ENCODE measurements at regions not wholly inside any gene's neighbourhood (a gene's known extent, or its start where the extent isn't known, plus 50 kb on each side); places are given as distances from the start of the nearest gene placed in this dataset.
"Not testable (repeated sequence)": the region's sequence is repeated elsewhere in the genome, so short reads cannot be mapped to it uniquely, and the experiment has no call there.

DNA sequence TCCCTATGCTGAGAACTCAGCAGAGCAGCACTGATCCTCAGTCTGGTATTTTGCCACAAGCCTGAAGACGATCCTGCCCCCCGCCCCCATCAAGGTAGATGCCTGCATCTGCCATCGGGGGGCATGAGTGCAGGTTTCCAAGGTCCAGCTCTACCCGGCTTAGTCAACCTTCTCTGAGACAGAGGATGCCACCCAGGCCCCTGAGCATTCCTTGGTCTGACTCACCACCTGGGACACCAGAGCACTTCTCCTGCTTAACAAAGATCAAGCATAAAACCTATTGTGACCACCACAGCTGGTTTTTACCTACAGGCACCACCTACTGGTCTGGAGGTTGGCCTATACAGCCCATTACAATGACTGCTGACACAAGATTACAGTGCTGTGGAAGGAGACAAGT lies 1168.1 kb downstream of the PCDH19 start:
- TF ChIP-seq CTCF (IDR thresholded peaks at IDR 0.05; ENCODE audit: unreplicated experiment): no peak
- Mint-ChIP-seq H3K9me3 (peaks cover 18% of the 10 kb centered on the region), H3K4me3 (no peak overlapping the region), H3K27me3 (ENCODE audit: low read depth) (no peaks in the 10 kb centered on the region), H3K4me1 (no peaks in the 10 kb centered on the region), H3K27ac (no peak overlapping the region), H3K36me3 (no peaks in the 10 kb centered on the region)
- no peak for DNase-seq (ENCODE audit: low spot score in 2 of 2, unreplicated experiment in 2 of 2)

DNA sequence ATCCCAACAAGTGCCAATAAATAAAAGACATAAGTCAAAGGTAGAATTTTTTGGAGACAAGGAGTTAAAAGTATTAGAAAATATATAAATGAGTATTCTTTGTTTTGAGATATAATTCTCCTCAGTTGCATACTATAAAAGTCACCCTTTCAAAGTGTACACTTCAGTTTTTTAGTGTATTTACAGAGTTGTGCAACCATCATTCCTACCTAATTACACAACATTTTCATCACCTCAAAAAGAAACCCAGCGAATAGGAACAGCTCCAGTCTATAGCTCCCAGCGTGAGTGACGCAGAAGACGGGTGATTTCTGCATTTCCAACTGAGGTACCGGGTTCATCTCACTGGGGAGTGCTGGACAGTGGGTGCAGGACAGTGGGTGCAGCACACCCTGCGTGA lies 1175.7 kb downstream of the PCDH19 start:
- H3K4me1 Mint-ChIP-seq; H3K27ac Mint-ChIP-seq; DNase-seq (ENCODE audit: low spot score in 2 of 2, unreplicated experiment in 2 of 2); H3K36me3 Mint-ChIP-seq; H3K27me3 Mint-ChIP-seq (ENCODE audit: low read depth); H3K4me3 Mint-ChIP-seq: not testable (repeated sequence)
- H3K9me3 Mint-ChIP-seq: peaks cover 20% of the 10 kb centered on the region

DNA sequence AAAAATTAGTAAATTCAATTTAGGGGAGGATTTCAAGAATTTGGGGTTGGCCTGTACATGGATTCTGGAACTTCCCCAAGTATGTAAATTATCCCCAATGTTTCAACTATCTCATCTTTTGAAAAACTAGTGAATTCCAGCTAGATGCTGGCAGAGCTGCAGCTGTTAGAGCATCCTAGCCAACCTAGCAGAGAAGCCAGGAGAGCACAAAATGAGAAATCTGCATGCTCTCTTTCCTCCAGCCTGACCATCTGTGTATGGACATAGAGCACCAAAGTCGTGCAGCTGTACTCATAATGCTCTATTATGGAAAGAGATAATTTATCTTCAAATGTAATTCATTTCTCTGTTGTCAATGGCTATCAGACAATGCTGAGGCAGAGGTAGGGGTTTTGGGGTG lies 1217.7 kb downstream of the PCDH19 start:
- Mint-ChIP-seq H3K9me3 (peaks cover 9% of the 10 kb centered on the region), H3K27me3 (ENCODE audit: low read depth) (peaks cover 3% of the 10 kb centered on the region), H3K36me3 (no peaks in the 10 kb centered on the region), H3K4me1 (peaks cover 7% of the 10 kb centered on the region), H3K4me3 (no peak overlapping the region), H3K27ac (no peak overlapping the region)
- DNase-seq (ENCODE audit: low spot score in 2 of 2, unreplicated experiment in 2 of 2): no peak
- no peak for TF ChIP-seq CTCF (IDR thresholded peaks at IDR 0.05; ENCODE audit: unreplicated experiment)

DNA sequence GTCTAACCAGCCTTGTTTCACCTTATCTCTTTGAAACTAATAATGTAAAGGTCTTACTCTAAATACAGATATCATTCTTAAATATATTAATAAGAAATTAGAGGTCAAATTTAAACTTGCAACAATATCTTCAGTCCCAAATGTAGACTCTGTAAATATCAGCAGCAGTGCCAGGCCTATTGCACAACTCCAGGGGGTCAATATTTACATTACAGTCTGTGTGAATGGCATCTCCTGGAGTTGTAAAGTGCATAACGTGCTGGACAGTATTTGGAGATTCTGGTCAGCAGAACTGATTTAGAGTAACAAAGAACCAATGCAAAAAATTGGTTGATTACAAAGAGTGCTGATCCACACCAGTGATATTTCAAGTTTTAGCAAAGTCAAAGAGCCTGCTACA lies 1225.9 kb downstream of the PCDH19 start:
- H3K4me3 Mint-ChIP-seq: no peak overlapping the region
- H3K27ac Mint-ChIP-seq: no peak overlapping the region
- H3K4me1 Mint-ChIP-seq: no peaks in the 10 kb centered on the region
- no peak for TF ChIP-seq CTCF (IDR thresholded peaks at IDR 0.05; ENCODE audit: unreplicated experiment)
- H3K27me3 Mint-ChIP-seq (ENCODE audit: low read depth): peaks cover 6% of the 10 kb centered on the region
- no peaks in the 10 kb centered on the region for H3K36me3 Mint-ChIP-seq
- no peak for DNase-seq (ENCODE audit: low spot score in 2 of 2, unreplicated experiment in 2 of 2)
- H3K9me3 Mint-ChIP-seq: no peaks in the 10 kb centered on the region

DNA sequence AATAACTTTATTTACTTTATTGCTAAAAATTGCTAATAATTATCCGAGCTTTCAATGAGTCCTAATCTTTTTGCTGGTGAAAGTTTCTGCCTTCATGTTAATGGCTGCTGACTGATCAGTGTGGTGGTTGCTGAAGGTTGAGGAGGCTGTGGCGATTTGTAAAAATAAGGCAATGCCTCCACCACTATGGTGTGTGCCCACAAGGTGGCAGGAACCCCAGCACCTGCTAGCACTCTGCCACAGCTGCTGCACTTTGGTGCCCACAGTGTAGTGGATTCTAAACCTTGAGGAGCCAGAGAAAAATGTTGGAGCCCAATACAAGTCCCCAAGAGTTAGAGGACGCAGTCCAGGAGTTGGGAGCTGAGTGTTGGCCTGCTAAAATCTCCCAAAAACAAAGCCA lies 1237.1 kb downstream of the PCDH19 start:
- H3K27me3 Mint-ChIP-seq (ENCODE audit: low read depth): peaks cover 6% of the 10 kb centered on the region
- DNase-seq (ENCODE audit: low spot score in 2 of 2, unreplicated experiment in 2 of 2): no peak
- H3K4me1 Mint-ChIP-seq: no peaks in the 10 kb centered on the region
- no peaks in the 10 kb centered on the region for H3K36me3 Mint-ChIP-seq
- no peak overlapping the region for H3K4me3 Mint-ChIP-seq
- no peak overlapping the region for H3K27ac Mint-ChIP-seq
- peaks cover 2% of the 10 kb centered on the region for H3K9me3 Mint-ChIP-seq
- no peak for TF ChIP-seq CTCF (IDR thresholded peaks at IDR 0.05; ENCODE audit: unreplicated experiment)

DNA sequence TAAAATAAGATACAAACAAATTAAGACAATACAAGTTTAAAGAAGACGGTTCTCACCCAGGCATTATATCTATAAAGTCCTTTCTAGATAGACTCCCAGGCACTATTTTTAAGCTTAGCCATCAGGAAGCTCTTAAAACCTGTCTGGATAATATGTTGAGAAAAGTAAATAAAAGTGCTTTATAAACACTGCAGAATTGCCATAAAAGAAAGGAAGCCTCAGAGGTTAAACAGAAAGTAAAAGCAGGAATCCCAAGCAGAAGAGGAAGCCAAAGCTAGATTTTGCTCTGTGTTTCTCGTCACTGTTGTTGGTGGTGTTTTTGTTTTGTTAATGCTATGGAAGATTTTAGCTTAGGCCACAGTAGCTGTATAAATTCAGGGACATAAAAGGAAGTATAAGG lies 1267.3 kb downstream of the PCDH19 start:
- no peak for TF ChIP-seq CTCF (IDR thresholded peaks at IDR 0.05; ENCODE audit: unreplicated experiment)
- no peak for DNase-seq (ENCODE audit: low spot score in 2 of 2, unreplicated experiment in 2 of 2)
- no peaks in the 10 kb centered on the region for H3K36me3 Mint-ChIP-seq
- H3K27me3 Mint-ChIP-seq (ENCODE audit: low read depth): no peaks in the 10 kb centered on the region
- peak overlapping the region; percentile 13 for H3K27ac Mint-ChIP-seq
- no peaks in the 10 kb centered on the region for H3K4me1 Mint-ChIP-seq
- peaks cover 6% of the 10 kb centered on the region for H3K9me3 Mint-ChIP-seq
- no peak overlapping the region for H3K4me3 Mint-ChIP-seq
